Neuronal stem cell (in vitro differentiated cells): ENCODE measurements at regions not wholly inside any gene's neighbourhood (a gene's known extent, or its start where the extent isn't known, plus 50 kb on each side); places are given as distances from the start of the nearest gene placed in this dataset.

Experiments used
- DNase-seq: peaks from one replicate; pipeline ENCODE4 v3.0.0-alpha.2; 2013; ENCODE audit warnings: low spot score
- H2AFZ ChIP-seq: one replicate; pipeline ENCODE4 v1.6.1; 2013; ENCODE audit warnings: mild to moderate bottlenecking, low read length, inconsistent platforms
- H2AK5ac ChIP-seq: 2 replicates; pipeline ENCODE4 v1.6.1; 2013; ENCODE audit warnings: low read depth, mild to moderate bottlenecking, inconsistent platforms, low read length, moderate library complexity, mixed read lengths
- H2BK120ac ChIP-seq: 2 replicates; pipeline ENCODE4 v1.6.1; 2013; ENCODE audit warnings: low read depth, mild to moderate bottlenecking, inconsistent platforms, low read length, moderate library complexity, mixed read lengths
- H2BK12ac ChIP-seq: one replicate; pipeline ENCODE4 v1.6.1; 2013; ENCODE audit warnings: low read length, inconsistent platforms
- H2BK15ac ChIP-seq: 2 replicates; pipeline ENCODE4 v1.6.1; 2013; ENCODE audit warnings: mild to moderate bottlenecking, low read length, inconsistent platforms, mixed read lengths
- H2BK5ac ChIP-seq: one replicate; pipeline ENCODE4 v1.6.1; 2013; ENCODE audit warnings: inconsistent platforms, mild to moderate bottlenecking, low read length, moderate library complexity
- H3K14ac ChIP-seq: one replicate; pipeline ENCODE4 v1.6.1; 2013; ENCODE audit warnings: low read length, inconsistent platforms
- H3K18ac ChIP-seq: 2 replicates; pipeline ENCODE4 v1.6.1; 2013; ENCODE audit warnings: low read length, inconsistent platforms
- H3K23ac ChIP-seq: 2 replicates; pipeline ENCODE4 v1.6.1; 2013; ENCODE audit warnings: low read depth, mild to moderate bottlenecking, mixed read lengths, low read length, inconsistent platforms; ENCODE audit not compliant: poor library complexity
- H3K27ac ChIP-seq: replicated peaks from 3 replicates; pipeline ENCODE4 v1.5.1; 2013; ENCODE audit warnings: low read length, inconsistent platforms
- H3K27me3 ChIP-seq, 3 experiments: 2 replicates each; pipeline ENCODE4 v1.6.1; 2013; ENCODE audit warnings: low read length in 3 of 3, mild to moderate bottlenecking in 2 of 3, inconsistent platforms in 1 of 3, low read depth in 1 of 3, mixed read lengths in 1 of 3, moderate library complexity in 1 of 3; ENCODE audit not compliant: control insufficient read depth in 3 of 3, insufficient read depth in 3 of 3
- H3K36me3 ChIP-seq, 2 donors: replicated peaks in 1 of 2; 2 replicates each; pipeline ENCODE4 v1.6.1; 2013; ENCODE audit warnings: low read length in 2 of 2; ENCODE audit not compliant: control insufficient read depth in 2 of 2, insufficient read depth in 2 of 2
- H3K4ac ChIP-seq: 2 replicates; pipeline ENCODE4 v1.6.1; 2013; ENCODE audit warnings: inconsistent platforms, mild to moderate bottlenecking, low read length, moderate library complexity
- H3K4me1 ChIP-seq, 2 donors: 1 replicate in 1 of 2; 2 replicates in 1 of 2; pipeline ENCODE4 v1.6.1; 2013; ENCODE audit warnings: low read length in 2 of 2, low read depth in 1 of 2; ENCODE audit not compliant: control insufficient read depth in 2 of 2, insufficient read depth in 1 of 2
- H3K4me2 ChIP-seq: one replicate; pipeline ENCODE4 v1.6.1; 2013; ENCODE audit warnings: mild to moderate bottlenecking, low read length, inconsistent platforms; ENCODE audit not compliant: insufficient read depth, poor library complexity, severe bottlenecking
- H3K4me3 ChIP-seq, 2 donors: 2 replicates each; pipeline ENCODE4 v1.5.1; 2013; ENCODE audit warnings: low read length in 2 of 2, mild to moderate bottlenecking in 2 of 2, inconsistent platforms in 1 of 2, moderate library complexity in 1 of 2
- H3K79me1 ChIP-seq: one replicate; pipeline ENCODE4 v1.6.1; 2013; ENCODE audit warnings: low read depth, mild to moderate bottlenecking, inconsistent platforms, low read length, moderate library complexity
- H3K9ac ChIP-seq: one replicate; pipeline ENCODE4 v1.6.1; 2013; ENCODE audit warnings: mild to moderate bottlenecking, low read depth, low read length, inconsistent platforms; ENCODE audit not compliant: poor library complexity
- H3K9me3 ChIP-seq, 2 donors: replicated peaks in 1 of 2; 2 replicates each; pipeline versions ENCODE3 to v1.6.1; 2013; ENCODE audit warnings: low read length in 2 of 2, mild to moderate bottlenecking in 2 of 2, inconsistent platforms in 1 of 2, low read depth in 1 of 2, mixed read lengths in 1 of 2, moderate library complexity in 1 of 2; ENCODE audit not compliant: control insufficient read depth in 2 of 2, insufficient read depth in 1 of 2
- H4K8ac ChIP-seq: one replicate; pipeline ENCODE4 v1.6.1; 2013; ENCODE audit warnings: low read depth, mild to moderate bottlenecking, inconsistent platforms, low read length, moderate library complexity
- H4K91ac ChIP-seq: one replicate; pipeline ENCODE4 v1.6.1; 2013; ENCODE audit warnings: low read length, low read depth, mild to moderate bottlenecking, inconsistent platforms; ENCODE audit not compliant: poor library complexity
- WGBS, 2 donors: extraction: QIAGEN DNeasy Blood & Tissue Kit; methylation state at CpG; one replicate each; pipeline ENCODE4 v1.1.7; 2013; ENCODE audit warnings: missing lambda C conversion rate in 2 of 2, mixed read lengths in 1 of 2; ENCODE audit not compliant: insufficient read length in 2 of 2, insufficient replicate concordance in 1 of 2; ENCODE audit errors: extremely low coverage in 2 of 2; 5-methylcytosine and 5-hydroxymethylcytosine counted together

- Histone ChIP-seq H3K27ac (no peak overlapping the region), H2BK120ac (no peak overlapping the region), H3K18ac (no peak overlapping the region), H3K27me3 (no peaks in the 10 kb centered on the region), H2AFZ (no peak overlapping the region), H3K79me1 (no peaks in the 10 kb centered on the region), H3K23ac (no peak overlapping the region), H2BK5ac (no peak overlapping the region), H4K91ac (no peak overlapping the region), H2BK15ac (no peak overlapping the region), H2AK5ac (no peak overlapping the region), H3K14ac (no peak overlapping the region), H3K9ac (no peak overlapping the region), H3K36me3 (no peaks in the 10 kb centered on the region), H3K4me3 (no peak overlapping the region), H2BK12ac (no peak overlapping the region), H3K4me2 (no peak overlapping the region), H3K4ac (no peak overlapping the region), H4K8ac (no peak overlapping the region), H3K9me3 (peaks cover 0 to 6% of the 10 kb centered on the region in 2 donors), H3K4me1 (no peaks in the 10 kb centered on the region)
- WGBS, 2 donors: no CpG with 5 or more reads among the region's 3 CpGs
- DNase-seq: no peak
These were observed 431.4 kb downstream of the DIPK2A start for GRCh38 chr3:144403040-144403457.

GRCh38 chr3:144407335-144407734, 435.7 kb downstream of the DIPK2A start:
- Histone ChIP-seq H2BK5ac (no peak overlapping the region), H2AFZ (no peak overlapping the region), H3K18ac (no peak overlapping the region), H3K4me2 (no peak overlapping the region), H3K4me1 (no peaks in the 10 kb centered on the region), H3K27ac (no peak overlapping the region), H3K36me3 (no peaks in the 10 kb centered on the region), H4K8ac (no peak overlapping the region), H3K79me1 (no peaks in the 10 kb centered on the region), H2BK120ac (no peak overlapping the region), H3K23ac (no peak overlapping the region), H2BK12ac (no peak overlapping the region), H2BK15ac (no peak overlapping the region), H4K91ac (no peak overlapping the region), H2AK5ac (no peak overlapping the region), H3K4me3 (no peak overlapping the region), H3K4ac (no peak overlapping the region), H3K9me3 (peaks cover 0 to 7% of the 10 kb centered on the region in 2 donors), H3K9ac (no peak overlapping the region), H3K14ac (no peak overlapping the region), H3K27me3 (no peaks in the 10 kb centered on the region)
- DNase-seq: no peak
- no CpG with 5 or more reads among the region's 2 CpGs for WGBS, 2 donors

- no peak overlapping the region for H2BK5ac ChIP-seq
- no peak overlapping the region for H2AK5ac ChIP-seq
- no peak overlapping the region for H2BK120ac ChIP-seq
- no peak overlapping the region for H2BK15ac ChIP-seq
- H3K23ac ChIP-seq: no peak overlapping the region
- no peak overlapping the region for H3K4me2 ChIP-seq
- H3K27me3 ChIP-seq: no peaks in the 10 kb centered on the region
- no peaks in the 10 kb centered on the region for H3K4me1 ChIP-seq
- H3K79me1 ChIP-seq: no peaks in the 10 kb centered on the region
- DNase-seq: no peak
- no peak overlapping the region for H3K4me3 ChIP-seq
- H3K36me3 ChIP-seq: no peaks in the 10 kb centered on the region
- H4K91ac ChIP-seq: no peak overlapping the region
- no peak overlapping the region for H4K8ac ChIP-seq
- no peak overlapping the region for H2AFZ ChIP-seq
- H3K27ac ChIP-seq: no peak overlapping the region
- H3K18ac ChIP-seq: no peak overlapping the region
- H3K14ac ChIP-seq: no peak overlapping the region
- no peak overlapping the region for H3K9ac ChIP-seq
- peaks cover 0 to 7% of the 10 kb centered on the region in 2 donors for H3K9me3 ChIP-seq
- no peak overlapping the region for H3K4ac ChIP-seq
- no peak overlapping the region for H2BK12ac ChIP-seq
These were observed 437.7 kb downstream of the DIPK2A start for GRCh38 chr3:144409319-144409718.

- Histone ChIP-seq H3K9me3 (peaks cover 0 to 4% of the 10 kb centered on the region in 2 donors), H2BK5ac (no peak overlapping the region), H4K8ac (no peak overlapping the region), H3K4ac (no peak overlapping the region), H3K18ac (no peak overlapping the region), H3K4me1 (no peaks in the 10 kb centered on the region), H3K14ac (no peak overlapping the region), H3K79me1 (no peaks in the 10 kb centered on the region), H3K4me3 (no peak overlapping the region), H2BK12ac (no peak overlapping the region), H3K9ac (no peak overlapping the region), H2BK15ac (no peak overlapping the region), H3K27me3 (no peaks in the 10 kb centered on the region), H2AK5ac (no peak overlapping the region), H3K4me2 (no peak overlapping the region), H3K36me3 (no peaks in the 10 kb centered on the region), H2BK120ac (no peak overlapping the region), H3K27ac (no peak overlapping the region), H4K91ac (no peak overlapping the region), H3K23ac (no peak overlapping the region), H2AFZ (no peak overlapping the region)
- WGBS, 2 donors: no CpG with 5 or more reads among the region's 2 CpGs
- DNase-seq: no peak
These were observed 441.4 kb downstream of the DIPK2A start for GRCh38 chr3:144413068-144413467.
